NCI-H2227 (cell line): ENCODE measurements at regions not wholly inside any gene's neighbourhood (a gene's known extent, or its start where the extent isn't known, plus 50 kb on each side); places are given as distances from the start of the nearest gene placed in this dataset.
"Not testable (repeated sequence)": the region's sequence is repeated elsewhere in the genome, so short reads cannot be mapped to it uniquely, and the experiment has no call there.

ENCODE experiments used
- DNase-seq: peaks from one replicate; lab custom pipeline; 2025; ENCODE audit not compliant: unreplicated experiment; lab: John Stamatoyannopoulos, UW

DNA sequence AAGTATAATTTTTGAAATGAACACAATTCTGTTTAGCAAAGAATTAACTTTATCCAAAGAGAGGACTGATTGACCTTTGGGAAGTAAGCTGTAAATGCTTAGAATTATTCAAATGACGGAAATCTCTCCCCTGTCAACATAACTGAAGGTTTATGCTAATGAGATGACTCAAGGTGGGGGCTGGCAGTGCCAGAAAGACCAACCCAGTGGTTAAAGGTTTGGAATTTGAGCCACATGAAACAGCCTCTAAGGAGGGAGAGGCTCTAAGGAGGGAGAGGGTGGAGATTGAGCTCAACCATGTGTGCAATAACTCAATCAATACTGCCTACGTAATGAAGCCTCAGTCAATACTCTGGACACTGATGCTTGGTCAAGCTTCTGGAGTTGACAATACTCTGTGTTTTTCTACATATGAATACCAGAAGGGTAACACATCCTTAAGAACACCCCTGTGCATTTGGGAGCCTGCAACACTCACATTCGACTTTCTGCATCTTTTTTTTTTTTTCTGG, 123.4 kb upstream of the TENT5A start:
- no peak for DNase-seq

DNA sequence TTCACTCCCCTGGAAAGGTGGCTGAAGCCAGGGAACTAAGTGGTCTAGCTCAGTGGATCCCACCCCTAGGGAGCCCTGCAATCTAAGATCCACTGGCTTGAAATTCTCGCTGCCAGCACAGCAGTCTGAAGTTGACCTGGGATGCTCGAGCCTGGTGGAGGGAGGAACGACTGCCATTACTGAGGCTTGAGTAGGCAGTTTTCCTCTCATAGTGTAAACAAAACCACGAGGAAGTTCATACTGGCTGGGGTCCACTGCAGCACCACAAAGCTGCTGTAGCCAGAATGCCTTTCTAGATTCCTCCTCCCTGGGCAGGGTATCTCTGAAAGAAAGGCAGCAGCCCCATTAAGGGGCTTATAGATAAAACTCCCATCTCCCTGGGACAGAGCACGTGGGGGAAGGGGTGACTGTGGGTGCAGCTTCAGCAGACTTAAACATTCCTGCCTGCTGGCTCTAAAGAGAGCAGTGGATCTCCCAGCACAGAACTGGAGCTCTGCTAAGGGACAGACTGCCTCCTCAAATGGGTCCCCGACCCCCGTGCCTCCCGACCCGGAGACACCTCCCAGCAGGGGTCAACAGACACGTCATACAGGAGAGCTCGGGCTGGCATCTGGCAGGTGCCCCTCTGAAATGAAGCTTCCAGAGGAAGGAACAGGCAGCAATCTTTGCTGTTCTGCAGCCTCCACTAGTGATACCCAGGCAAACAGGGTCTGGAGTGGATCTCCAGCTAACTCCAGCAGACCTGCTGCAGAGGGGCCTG, 117.4 kb upstream of the TENT5A start:
- DNase-seq: not testable (repeated sequence)

DNA sequence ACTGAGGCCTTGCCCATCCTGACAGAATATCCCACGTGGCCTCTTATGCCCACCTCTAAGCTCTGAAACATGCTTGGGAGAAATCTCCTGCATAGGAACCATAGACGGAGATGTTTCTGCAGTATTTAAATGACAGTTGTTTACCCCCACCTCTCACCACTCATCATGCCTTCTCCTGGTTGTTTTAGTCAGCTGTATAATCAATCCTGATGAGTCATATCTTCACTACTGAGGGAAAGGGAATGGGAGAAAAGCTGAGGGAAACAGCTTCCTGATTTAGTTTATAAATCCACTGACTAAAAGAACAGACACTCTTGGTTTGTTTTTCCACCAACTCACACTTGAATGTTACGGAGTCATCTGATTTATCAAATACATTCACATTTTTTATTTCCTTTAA, 113.2 kb upstream of the TENT5A start:
- DNase-seq: no peak

DNA sequence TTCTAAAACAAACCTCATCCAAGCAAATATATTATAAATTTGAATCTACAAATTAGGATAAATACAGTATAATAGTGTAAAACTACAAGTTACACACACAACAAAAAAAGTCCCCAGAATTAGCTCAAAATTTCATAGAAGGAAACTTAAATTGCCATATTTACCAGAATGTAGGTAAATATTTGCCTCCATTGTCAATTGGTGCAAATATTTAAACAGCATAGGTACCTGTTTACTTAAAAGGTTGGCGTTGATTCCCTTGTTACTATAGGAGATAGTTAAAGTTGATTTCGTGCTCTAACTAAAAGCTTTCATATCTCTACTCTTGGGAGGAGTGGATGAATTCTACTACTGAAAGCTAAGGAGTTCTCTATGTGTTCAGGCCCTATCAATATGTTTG, 111.6 kb upstream of the TENT5A start:
- DNase-seq: no peak

DNA sequence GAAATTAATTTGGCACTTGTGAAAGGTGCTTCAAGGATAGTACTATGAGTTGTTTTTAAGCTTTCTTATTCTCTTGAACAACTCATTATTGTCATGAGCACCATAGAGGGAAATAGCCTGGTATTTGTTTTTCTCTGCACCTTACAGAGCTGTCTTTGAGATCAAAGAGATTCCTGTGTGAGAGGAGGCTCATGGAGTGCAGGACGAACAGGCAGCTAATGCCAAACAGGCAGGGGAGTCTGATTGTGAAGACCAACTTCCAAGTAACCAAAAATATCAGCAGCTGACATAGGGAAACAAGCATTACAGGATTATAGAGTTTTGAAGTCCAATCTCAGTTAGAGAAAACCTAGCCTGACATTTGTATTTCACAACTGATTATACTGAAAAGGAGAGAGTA, 110.6 kb upstream of the TENT5A start:
- no peak for DNase-seq

DNA sequence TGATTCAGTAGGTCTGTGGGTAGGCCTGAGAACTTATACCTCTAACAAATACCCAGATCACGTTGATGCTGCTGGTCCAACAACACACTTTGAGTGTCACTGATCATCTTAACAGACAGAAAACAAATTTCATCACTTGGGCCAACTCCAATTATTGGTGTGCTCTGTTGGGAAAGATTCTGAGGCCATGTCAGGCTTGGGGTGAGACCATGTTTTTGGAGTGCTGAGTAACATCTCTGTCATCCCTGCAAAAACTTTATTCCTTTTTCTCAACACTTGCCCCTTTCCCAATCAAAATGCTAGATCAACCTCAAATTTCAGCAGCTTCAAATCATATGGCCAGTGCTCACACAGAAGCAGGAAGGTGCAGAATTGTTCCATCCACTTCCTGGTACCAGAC, 108.8 kb upstream of the TENT5A start:
- no peak for DNase-seq

DNA sequence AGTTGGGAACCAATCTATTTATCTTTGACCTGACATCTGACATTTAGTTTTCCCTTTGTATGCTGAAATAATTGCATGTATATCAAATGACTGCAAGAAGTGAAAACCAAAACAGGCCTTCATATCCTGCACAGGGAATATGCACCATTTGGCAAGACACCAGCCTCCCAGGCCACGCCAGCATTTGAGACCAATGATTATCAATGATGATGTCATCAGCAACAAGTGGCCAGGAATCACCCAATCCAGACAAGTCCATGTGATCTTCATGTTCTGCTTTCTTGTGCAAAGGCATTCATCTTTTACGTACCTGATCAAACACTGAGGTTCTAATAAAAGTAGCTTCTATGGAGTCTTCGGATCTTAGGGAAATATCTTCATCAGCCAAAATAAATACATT, 107.4 kb upstream of the TENT5A start:
- no peak for DNase-seq

DNA sequence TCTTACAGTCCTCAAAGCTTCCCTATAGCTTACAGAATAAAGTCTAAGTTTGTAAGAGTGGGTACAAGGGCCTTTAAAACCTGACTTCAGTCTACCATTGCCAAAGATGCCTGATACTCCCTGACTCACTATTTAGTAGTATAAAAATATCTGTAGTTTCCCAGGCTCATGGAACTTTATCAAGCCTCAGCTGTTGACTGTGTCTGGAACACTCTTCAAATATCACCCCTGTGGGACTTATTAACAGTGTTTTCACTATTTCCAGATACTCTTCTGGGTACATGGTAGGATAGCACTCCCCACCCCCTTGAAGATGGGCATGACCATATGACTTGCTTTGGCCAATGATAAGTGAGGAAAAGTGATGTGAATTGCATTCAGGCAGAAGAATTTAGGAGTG, 105.3 kb upstream of the TENT5A start:
- no peak for DNase-seq

DNA sequence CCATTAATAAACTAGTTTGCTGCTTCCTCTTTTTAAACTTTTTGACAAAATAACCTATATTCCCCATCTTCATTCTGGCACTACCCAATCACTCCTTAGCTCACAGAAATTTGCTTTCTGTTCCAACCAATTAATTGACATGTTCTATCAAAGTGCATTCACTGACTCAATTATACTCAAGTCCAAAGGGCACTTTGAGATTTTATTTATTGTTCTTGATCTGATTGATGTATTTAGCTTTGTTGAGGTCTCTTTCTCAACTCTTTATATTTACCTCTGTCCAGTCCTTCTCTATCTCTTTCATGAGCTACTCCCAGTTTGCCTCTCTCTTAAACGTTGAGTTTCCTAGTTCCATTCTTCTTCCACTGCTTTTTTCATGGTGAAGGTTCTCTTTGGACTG, 104.4 kb upstream of the TENT5A start:
- DNase-seq: no peak

DNA sequence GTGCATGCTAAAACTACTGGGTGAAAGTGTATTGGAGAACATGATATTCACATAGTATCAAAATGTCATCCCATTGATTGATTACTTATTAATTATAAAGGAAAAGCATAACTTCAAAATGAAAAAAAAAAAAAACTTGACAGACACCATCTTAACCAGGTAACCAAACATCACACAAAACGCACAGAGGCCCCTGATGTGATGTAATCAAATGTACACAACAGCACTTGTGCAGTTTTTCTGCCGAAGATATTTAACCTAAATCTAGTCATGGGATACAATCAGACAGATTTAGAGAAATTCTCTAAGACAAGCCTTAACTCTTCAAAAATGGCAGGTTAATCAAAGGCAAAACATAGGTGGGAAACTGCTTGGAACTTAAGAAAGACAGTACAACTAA, 102.0 kb upstream of the TENT5A start:
- DNase-seq: no peak

DNA sequence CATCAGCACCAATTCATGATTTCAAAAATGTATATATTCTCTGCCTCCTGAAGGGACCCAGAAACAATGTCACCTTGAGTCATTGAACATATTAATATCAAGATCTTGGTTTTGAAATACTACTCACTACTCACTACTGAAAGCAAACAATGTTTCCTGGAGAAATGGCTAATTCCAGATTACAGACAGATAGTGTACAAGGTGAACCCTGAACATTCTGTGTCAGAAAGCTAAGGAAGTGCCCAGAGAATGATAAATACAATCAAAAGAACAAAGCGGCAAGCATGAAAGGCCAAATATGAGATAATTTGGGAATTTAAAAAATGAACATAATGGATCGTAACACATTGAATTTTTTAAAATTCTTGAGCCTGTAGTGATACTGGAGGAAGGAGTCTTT, 101.5 kb upstream of the TENT5A start:
- DNase-seq: no peak

DNA sequence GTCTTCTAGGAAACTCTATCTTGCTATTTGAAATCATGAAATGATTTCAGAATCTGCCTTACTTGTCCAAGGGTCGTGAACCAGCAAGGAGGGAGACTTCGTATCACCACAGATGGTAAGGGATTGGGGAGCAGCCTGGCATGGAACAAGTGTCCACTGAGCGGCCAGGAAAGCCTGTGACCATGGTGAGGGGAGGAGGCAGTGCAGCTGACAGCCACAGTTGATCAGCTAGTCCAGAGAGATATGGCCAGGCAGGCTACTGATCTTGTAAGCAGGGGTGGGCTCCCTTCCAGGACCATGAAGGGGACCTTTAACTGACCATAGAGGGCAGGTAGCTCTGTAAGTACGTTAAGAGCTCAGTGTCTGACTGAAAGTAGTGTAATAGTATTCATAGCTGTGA, 96.8 kb upstream of the TENT5A start:
- DNase-seq: no peak

DNA sequence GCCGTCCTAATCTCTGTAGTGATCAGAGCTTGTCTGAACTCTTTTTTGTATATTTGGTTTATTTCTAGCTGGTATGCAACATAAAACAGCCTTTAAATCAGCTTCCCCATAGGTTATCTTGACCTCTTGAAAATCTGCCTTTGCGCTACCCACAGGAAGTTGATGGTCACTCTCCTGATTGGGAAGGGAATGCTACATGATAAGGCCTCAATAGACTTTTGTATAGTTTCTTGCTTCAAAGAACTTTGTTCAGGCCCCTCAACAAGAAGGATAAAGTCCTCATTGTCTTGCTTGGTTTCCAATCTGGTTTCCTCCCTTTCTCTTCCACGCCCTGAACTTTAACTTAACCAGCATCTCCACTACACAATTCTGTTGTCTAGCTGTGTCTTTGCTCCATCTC, 95.4 kb upstream of the TENT5A start:
- no peak for DNase-seq

DNA sequence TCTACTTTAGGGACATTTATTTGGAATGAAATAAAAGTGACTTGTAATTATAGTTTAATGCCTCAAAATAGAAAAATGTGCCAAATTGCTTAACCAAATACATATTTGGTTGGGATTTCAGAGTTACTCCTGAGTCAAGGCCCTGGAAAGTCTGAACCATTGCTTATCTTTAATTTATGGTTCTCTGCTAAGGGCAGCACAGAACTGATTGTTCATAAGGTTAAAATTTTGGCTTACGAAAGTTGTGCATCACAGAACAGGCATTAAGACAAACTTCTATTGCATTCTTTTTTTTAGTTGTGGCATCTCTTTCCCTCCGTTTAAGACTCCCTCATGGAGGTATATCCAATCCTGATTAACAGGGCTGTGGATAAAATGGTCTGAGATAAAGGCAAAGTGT, 92.2 kb upstream of the TENT5A start:
- DNase-seq: no peak

DNA sequence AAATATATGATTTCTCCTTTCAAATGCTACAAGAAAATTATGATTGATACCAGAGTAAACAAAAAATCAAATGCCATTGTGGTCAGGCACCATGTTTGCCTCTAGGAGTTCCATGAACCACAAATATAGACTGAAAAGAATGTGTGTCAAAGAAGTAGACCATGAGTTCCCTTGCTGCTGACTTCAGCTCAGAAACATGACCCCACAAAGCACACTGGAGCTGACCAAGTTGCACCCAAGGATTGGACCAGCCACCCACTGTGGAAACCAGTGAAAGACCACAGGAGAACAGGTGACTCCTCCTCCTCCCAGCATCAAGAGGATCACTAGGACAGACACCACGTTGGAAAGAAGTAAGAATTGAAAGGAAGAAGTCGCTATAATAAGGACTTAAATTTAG, 90.8 kb upstream of the TENT5A start:
- DNase-seq: no peak

DNA sequence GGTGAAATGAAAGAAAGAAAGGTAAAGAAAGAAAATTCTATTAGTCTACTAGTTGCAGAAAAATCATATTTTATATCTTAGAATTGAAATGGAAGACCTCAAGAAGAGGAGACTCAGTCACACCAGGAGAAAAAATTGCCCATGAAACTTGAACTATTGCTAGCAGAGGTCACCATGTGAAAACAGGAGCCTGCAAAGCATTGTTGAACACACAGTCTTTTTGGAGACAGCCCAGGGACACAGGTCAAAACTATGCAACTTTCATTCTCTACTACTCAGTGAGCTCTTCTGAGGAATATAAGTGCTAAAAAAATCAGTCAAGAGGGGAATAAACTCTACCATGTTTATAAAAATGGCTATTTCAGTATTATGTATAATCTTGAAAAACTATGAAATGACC, 89.8 kb upstream of the TENT5A start:
- no peak for DNase-seq

DNA sequence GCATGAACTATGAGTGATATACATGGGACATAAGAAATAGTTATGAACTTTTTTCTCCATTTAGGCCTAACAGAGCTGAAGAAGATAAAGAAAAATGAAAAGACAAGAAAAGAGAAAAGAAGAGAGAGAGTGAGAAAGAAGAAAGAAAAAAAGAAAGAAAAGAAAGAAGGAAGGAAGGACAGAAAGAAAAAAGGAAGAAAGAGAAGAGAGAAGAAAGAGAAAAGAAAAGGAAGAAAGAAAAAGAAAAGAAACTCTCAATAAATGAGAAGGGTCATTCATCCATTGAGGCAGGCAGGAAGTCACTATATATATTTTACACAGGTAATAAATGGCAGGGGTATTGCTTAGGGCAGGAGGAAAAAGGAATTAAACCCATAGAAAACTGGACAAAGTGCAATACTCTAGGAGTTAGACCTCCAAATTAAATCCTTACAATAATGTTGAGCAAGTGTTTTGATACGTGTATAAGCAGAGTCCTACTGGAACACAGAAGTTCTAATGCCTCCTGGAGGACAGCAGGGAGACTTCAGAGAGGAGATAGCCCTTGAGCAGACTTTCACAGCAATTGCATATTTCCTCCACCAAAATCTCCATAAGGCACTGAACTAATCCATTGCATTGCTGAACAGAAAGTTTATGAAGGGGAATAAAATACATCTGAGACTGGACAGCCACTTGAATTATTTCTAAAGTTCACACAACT, 86.4 kb upstream of the TENT5A start:
- no peak for DNase-seq

DNA sequence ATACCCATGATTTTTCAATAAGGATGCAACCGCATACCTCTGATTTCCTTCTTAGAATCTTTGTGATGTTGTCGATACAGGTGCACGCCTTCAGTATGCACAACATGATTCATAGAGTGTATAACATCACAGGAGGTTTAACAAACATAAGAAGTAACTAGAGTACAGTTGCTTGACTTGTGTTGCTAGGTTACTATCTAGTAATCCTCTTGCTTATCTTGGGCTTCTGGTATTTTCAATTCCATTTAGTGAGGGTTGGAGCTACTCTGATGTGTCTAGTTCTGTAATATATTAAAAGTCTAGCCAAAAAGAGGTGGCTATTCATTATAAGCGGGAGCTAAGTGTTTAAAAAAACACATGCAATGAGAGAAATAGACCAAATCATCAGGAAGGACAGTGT, 85.5 kb upstream of the TENT5A start:
- no peak for DNase-seq

DNA sequence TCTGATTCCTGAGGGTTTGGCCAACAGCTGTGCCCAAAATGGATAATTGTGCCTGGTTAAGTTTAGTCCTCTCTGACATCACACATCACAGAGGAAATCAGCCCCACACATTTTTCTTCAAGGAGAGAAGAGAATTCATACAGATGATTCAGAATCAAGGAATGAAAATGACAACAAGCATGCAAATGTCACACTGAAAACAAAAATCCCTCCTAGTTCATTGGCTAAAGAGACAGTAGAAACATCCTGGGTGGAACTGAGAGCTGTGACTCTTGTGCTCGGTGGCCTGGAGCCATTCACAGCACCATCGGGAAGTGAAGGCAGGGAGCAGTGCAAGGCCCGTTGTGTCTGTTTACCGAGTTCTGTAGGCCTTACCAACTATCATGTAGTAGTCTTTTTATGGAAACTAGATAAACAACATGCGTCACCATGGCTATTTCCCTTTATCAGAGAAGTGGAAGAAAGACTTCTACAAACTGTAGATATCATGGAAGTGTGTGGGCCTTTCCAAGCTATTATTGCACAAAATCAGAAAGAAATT, 81.7 kb upstream of the TENT5A start:
- no peak for DNase-seq

DNA sequence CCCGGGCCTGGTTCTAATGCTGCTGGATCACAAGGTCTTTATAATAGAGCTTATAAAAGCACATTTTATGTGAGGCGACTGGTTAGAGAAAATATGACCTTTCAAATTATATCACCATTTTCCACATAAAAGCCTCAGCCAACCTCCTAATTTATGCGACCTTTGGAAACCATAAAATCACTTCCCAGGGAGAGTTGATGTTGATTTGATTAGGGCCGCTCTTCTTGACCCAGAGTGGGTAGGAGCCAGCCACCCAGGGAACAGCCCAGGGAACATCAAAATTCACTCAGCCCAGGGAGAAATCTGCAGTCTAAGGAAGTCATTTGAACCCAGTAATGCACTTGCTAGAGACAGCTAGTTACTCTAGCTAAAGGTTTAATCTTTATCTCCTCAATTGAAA, 79.8 kb upstream of the TENT5A start:
- no peak for DNase-seq

DNA sequence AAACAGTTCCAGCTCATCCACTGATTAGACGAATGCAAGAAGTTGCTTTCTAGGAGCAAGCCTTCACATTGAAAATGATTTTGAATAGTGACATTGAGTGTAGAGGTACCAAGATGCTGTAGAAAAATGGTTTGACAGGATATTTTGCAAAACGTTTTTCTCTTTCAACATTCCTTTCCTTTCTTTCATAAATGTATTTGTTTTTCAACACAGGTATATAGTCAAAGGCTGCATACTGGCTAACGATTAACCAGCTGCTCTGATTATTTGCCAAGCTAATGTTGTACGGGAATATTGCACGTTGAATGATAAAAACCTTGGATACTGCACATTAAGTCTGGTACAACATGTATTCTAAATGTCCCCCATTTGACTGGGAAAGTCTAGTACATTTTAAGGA, 78.8 kb upstream of the TENT5A start:
- DNase-seq: no peak

DNA sequence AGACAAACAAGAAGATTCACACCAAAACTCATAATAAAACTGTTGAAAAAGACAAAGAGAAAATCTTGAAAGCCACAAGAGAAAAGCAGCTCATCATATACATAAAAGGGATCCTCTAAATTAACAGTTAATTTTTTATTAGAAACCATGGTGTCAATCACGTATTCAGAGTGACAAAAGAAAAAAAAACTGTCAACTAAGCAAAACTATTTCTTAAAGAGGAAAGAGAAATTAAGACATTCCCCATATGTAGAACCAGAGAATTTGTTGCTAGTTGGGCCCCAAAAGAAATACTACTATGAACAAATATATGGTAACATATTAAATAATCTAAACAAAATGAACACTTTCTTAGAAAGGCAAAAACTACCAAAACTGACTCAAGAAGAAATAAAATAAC, 74.3 kb upstream of the TENT5A start:
- no peak for DNase-seq
